HG03039 (cell line): ENCODE measurements at regions not wholly inside any gene's neighbourhood (a gene's known extent, or its start where the extent isn't known, plus 50 kb on each side); places are given as distances from the start of the nearest gene placed in this dataset.

Experiments used
- ATAC-seq: cut with Tn5 transposase; IDR thresholded peaks from one replicate; pipeline ENCODE4 v1.9.1; 2021; ENCODE audit warnings: mild to moderate bottlenecking, moderate library complexity; ENCODE audit not compliant: unreplicated experiment

DNA sequence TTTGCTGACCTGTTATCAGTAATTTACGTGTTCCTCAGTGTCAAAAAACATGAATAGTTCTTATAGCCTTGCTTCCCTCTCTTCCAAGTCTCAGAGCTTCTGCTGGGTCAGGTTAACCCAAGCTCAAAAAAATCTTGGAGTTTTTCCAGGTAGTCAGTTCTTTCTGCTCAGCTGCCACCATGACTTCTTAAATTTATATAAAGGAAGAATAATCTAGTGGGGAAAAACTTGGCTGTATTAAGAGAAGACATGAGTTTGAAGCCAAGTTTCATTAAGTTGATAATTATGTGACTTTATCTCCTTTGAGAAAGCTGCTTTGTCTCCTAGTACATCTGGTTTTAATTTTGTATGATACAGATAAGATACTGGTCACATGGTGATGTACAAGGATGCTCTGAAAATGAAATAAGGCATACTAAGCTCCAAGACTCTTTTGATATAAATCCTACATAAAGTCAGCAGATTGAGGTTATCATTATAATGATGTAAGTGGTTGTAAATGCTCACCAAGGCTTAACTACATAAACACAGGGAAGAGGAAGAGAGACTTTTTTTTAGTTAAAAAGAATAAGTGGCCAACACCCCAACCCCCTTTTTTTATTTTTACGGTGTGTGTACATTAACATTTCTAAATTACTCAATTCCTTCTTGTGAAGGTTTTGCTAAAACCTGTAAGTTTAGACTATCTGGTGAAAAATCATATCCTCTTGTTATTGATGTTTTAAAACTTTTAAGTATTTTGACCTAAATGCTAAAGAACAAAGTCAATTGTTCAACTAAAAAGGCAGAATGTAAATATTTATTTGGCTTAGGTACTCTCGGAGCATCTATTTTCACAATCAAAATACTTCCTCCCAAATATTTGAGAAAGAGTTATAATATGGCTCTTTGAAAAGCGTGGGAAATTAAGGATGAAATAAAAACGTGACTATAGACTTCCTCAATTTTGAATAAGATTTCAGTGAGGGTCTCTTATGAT is 84.1 kb upstream of the SLC38A2 start:
- ATAC-seq, result no peak

DNA sequence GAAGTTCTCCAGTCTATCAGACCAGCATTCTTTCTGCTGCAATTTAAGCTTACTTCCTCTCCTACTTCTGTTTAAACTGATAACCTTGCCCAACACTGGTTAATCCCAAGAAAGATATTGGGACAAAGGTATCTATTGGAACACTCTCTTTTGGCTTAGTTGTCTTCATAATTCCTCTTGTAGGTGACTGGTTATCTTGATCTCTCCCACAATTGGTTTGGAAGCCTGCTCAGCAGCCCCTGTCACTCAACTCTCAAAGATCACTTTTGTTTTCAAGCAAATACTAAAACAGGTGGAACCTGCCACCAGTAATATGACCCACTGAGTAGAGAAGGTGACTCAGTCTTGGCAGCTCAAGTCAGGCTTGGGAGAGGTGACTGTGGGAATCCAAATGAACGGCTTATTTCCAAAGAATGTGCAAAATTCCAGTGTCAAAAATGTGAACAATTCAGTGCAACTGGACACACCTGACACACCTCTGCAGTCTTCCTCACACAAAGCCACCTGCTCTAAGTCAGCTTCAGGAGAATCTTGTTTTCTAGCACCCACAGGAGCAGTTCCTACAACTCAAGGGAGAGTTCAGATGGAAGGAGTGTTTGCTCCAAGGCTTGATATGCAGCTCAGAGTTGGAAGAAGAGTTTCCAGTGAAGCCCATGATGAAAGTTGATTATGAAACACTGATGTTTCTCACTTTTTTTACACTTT is 83.2 kb upstream of the SLC38A2 start:
- no peak for ATAC-seq

DNA sequence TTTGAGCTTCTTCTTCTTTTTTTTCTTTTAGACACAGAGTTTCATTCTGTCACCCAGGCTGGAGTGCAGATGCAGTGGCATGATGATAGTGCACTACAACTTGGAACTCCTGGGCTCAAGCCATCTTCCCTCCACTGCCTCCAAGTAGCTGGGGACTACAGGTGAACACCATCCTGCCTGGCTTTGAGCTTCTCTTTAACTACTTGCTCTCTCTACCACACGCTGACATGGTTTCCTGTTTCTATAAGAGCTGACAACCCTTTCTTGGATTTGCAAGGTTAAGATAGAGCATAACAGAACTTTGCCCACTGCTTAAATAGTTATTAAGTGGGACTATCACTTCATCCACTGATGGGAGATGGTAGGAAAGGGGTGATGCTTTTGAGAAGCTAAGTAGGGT is 82.4 kb upstream of the SLC38A2 start:
- no peak for ATAC-seq

GRCh38 chr12:46453428-46453827 is 80.9 kb upstream of the SLC38A2 start:
- ATAC-seq, result no peak

- no peak for ATAC-seq
Observed at GRCh38 chr12:46452776-46453175, 80.2 kb upstream of the SLC38A2 start.

GRCh38 chr12:46452061-46452615 is 79.6 kb upstream of the SLC38A2 start:
- ATAC-seq, result no peak

GRCh38 chr12:46451276-46452021 is 78.9 kb upstream of the SLC38A2 start:
- ATAC-seq, result no peak

DNA sequence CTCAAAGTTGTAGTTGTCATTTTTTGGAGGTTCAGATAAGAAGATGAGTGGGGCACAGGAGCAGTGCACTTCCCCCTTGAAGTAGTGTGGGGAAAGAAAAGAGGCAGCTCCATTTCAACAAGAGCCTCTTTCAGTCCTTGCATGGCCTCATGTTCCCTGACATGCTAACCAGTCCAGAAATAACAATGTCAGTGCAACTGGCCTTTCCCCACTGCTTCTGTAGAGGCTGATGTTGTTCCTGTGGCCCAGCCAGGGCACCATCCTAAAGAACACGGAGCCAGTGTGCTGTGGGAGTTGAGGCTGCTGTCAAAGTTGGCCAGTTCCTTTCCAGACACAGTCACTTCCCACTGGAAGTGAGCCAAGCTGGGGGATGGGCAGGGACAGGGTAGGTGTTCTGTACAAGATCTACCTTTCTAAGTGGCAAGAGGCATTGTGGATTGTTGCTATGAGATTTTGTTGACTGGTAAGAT is 77.7 kb upstream of the SLC38A2 start:
- ATAC-seq, result no peak

- ATAC-seq, result no peak
Observed at GRCh38 chr12:46449856-46450255, 77.3 kb upstream of the SLC38A2 start.

DNA sequence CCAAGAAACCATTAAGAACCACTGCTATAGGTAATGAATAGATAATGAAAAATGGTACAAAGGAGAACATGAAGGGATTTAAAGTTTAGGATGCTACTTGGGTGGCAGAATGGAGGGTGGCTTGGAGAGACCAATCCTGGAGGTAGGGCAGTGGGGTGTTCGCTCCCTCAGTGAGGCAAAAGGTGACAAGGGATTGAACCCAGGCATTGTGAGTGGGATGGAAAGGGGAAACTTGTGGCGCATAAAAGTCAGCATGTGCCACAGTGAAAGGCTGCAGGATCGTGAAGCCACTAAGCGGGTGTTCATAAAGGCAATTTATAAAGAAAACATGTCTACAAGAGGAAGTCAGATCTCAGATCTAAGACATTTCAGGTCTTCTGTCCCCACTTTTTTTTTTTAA is 76.7 kb upstream of the SLC38A2 start:
- no peak for ATAC-seq

- no peak for ATAC-seq
Observed at GRCh38 chr12:46446645-46447044, 74.1 kb upstream of the SLC38A2 start.

- ATAC-seq, result no peak
Observed at GRCh38 chr12:46445551-46446235, 73.1 kb upstream of the SLC38A2 start.

- no peak for ATAC-seq
Observed at GRCh38 chr12:46445093-46445492, 72.5 kb upstream of the SLC38A2 start.

- no peak for ATAC-seq
Observed at GRCh38 chr12:46443594-46444263, 71.2 kb upstream of the SLC38A2 start.

DNA sequence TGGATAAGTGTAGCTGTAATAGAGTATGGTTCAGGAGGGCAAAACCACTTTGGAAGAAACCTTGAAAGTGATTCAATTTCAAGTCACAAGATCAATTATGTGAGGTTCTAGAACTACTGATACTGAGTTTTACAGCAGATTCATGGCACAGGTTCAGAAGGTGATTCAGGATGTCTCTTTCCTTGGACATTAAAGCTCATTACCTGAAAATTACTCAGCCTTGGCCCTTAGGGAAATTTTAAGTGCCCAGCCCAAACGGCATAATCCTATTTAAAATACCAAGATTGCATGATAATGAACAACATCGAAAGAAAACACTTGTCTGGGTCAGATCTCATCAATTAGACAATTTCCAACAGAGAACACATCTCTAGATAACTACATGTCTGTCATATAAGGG is 70.2 kb upstream of the SLC38A2 start:
- no peak for ATAC-seq

DNA sequence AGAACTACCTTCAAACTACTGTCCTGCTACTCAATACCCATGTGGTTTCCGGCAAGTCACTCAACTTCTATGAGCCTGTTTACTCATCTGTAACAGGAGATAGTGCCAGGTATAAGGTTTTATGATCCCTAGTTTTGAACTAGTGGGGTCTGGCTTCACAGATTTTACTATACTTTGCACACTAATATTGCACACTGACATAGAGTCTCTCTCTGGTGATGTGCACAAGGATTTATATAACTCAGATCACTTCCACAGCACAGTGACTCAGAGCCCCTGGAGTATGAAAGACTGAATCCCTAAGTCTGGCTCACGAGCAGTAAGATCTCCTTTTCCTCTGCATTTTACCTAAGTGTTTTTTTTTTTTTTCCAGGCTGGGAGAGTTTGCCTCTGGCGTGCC is 69.7 kb upstream of the SLC38A2 start:
- no peak for ATAC-seq

DNA sequence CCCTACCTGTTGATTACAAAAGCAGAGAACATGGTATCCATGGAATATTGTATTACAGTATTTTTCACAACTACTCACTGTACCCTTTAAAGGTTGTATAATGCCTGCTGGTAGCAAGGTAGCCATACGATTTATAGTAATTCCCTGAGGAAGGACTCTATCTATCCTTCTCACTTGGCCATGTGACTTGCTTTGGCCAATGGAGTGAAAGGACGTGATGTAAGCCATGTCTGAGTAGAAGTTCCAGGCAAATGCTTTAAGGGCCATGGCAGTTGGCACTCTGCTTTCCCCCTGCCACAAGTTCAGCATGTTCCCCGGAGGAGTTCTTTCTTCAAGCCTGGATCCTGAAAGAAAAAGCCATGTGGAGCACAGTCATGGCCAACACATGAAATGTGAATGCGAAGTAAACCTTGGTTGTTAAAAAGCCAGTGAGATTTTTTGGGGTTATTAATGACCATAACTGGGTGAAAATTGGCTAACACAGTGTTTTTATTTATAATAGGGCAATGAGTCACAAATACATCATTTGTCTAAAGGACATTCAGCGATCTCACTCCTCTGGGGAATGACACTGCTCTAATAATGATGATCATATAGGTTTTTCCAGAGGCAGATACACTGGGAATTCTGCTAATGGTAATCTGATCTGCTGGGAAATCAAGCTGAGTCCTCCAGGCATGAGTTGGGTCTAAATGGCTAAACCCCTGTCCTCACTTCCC is 67.4 kb upstream of the SLC38A2 start:
- no peak for ATAC-seq

DNA sequence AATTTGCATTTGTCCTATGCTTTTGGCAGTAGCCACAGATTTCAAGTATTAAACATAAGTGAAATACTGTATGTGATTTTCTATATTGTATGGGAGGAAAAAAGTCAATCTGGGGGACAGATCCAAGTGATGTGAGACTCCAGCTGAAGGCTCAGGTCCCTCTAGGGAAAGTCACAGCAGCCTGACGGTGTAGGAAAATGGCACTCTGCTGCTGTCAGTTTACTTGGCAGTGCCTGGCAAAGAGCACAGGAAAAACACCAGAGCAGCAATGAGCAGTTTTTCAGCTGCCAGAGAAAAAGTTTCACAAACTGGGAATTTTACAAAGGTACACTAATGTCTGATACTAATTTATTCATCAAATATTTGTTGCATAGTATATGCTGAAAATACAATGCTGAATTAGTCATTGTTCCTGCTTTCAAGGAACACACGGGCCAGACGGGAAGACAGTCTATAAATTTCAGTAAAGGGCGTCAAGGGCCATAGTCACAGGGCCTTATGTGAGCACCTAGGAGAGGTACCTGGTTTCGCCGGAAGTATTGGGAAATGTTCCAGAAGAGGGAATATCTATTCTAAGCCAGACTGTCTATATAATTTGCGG is 66.2 kb upstream of the SLC38A2 start:
- ATAC-seq, result no peak

GRCh38 chr12:46438256-46438655 is 65.7 kb upstream of the SLC38A2 start:
- ATAC-seq, result no peak
